WTC11 (cell line): ENCODE measurements at regions not wholly inside any gene's neighbourhood (a gene's known extent, or its start where the extent isn't known, plus 50 kb on each side); places are given as distances from the start of the nearest gene placed in this dataset.

ENCODE experiments used
- ATAC-seq: fragments of 200-7000 bp; cut with Tn5 transposase; 2 replicates; pipeline ENCODE4 v1.10.0; 2021; ENCODE audit warnings: mild to moderate bottlenecking, moderate library complexity
- CTCF ChIA-PET: fragments of 300-600 bp; sonication (Branson Sonifier 250); formaldehyde crosslinking; loops from one replicate; lab custom pipeline; 2021; ENCODE audit warnings: antibody characterized with exemption; lab: Charles Lee
- POLR2A ChIA-PET: fragments of 350-600 bp; sonication (Branson Sonifier 250); formaldehyde crosslinking; loops from one replicate; lab custom pipeline; 2021; ENCODE audit warnings: antibody characterized with exemption; lab: Charles Lee
- DNase-seq: peaks from one replicate; pipeline ENCODE4 v3.0.0; 2021; ENCODE audit warnings: low spot score
- H3K27ac Mint-ChIP-seq: 2 replicates; pipeline ENCODE4 v1.8.0; 2021; ENCODE audit warnings: mixed read lengths
- H3K27me3 Mint-ChIP-seq: 2 replicates; pipeline ENCODE4 v1.8.0; 2021; ENCODE audit warnings: low read depth, mild to moderate bottlenecking, moderate library complexity, mixed read lengths
- H3K36me3 Mint-ChIP-seq: 2 replicates; pipeline ENCODE4 v1.8.0; 2021; ENCODE audit warnings: mixed read lengths
- H3K4me1 Mint-ChIP-seq: 2 replicates; pipeline ENCODE4 v1.8.0; 2022; ENCODE audit warnings: mixed read lengths
- H3K4me3 Mint-ChIP-seq: 2 replicates; pipeline ENCODE4 v1.8.0; 2021; ENCODE audit warnings: mild to moderate bottlenecking, moderate library complexity, mixed read lengths
- H3K9me3 Mint-ChIP-seq: 2 replicates; pipeline ENCODE4 v1.8.0; 2021; ENCODE audit warnings: mixed read lengths
- CREB1 ChIP-seq: sonication (generic); formaldehyde crosslinking; IDR thresholded peaks from 2 replicates; pipeline ENCODE4 v1.8.0; 2023; ENCODE audit warnings: mild to moderate bottlenecking, missing genetic modification reagents
- EMX1 ChIP-seq: fragments of 250-450 bp; sonication (Bioruptor Pico); IDR thresholded peaks from 2 replicates; pipeline ENCODE4 v1.8.0; 2021; ENCODE audit warnings: mild to moderate bottlenecking
- FOXJ3 ChIP-seq: sonication (generic); formaldehyde crosslinking; IDR thresholded peaks from 2 replicates; pipeline ENCODE4 v1.9.0; 2021; ENCODE audit warnings: missing genetic modification reagents, mild to moderate bottlenecking, borderline replicate concordance
- JUN ChIP-seq: sonication (generic); formaldehyde crosslinking; IDR thresholded peaks from 2 replicates; pipeline ENCODE4 v1.8.0; 2023; ENCODE audit warnings: mild to moderate bottlenecking, missing genetic modification reagents
- NFYB ChIP-seq: sonication (generic); formaldehyde crosslinking; conservative IDR thresholded peaks from 2 replicates; pipeline ENCODE4 v1.8.0; 2022; ENCODE audit warnings: low read depth, missing genetic modification reagents
- SMAD3 ChIP-seq: sonication (generic); formaldehyde crosslinking; IDR thresholded peaks from 2 replicates; pipeline ENCODE4 v1.8.0; 2022; ENCODE audit warnings: missing genetic modification reagents, mild to moderate bottlenecking, borderline replicate concordance
- ZNF671 ChIP-seq: fragments of 250-450 bp; sonication (Bioruptor Pico); IDR thresholded peaks from 2 replicates; pipeline ENCODE4 v1.8.0; 2021; ENCODE audit warnings: mild to moderate bottlenecking
- TF ChIP-seq, protein P1 (sequence below): sonication (generic); formaldehyde crosslinking; IDR thresholded peaks from 2 replicates; pipeline ENCODE4 v1.8.1; 2023; ENCODE audit warnings: mild to moderate bottlenecking, missing genetic modification reagents, moderate library complexity
- TF ChIP-seq, protein P2 (sequence below): sonication (generic); formaldehyde crosslinking; IDR thresholded peaks from 2 replicates; pipeline ENCODE4 v1.8.1; 2023; ENCODE audit warnings: mild to moderate bottlenecking, missing genetic modification reagents, borderline replicate concordance
- TF ChIP-seq, protein P3 (sequence below): sonication (generic); formaldehyde crosslinking; IDR thresholded peaks from 2 replicates; pipeline ENCODE4 v1.8.1; 2022; ENCODE audit warnings: mild to moderate bottlenecking, moderate library complexity, missing genetic modification reagents
- TF ChIP-seq, protein P4 (sequence below): sonication (generic); formaldehyde crosslinking; IDR thresholded peaks from 2 replicates; pipeline ENCODE4 v1.8.0; 2023; ENCODE audit warnings: missing genetic modification reagents
- TF ChIP-seq, protein P5 (sequence below): fragments of 250-450 bp; sonication (Bioruptor Pico); IDR thresholded peaks from 2 replicates; pipeline ENCODE4 v1.9.0; 2021; ENCODE audit warnings: mild to moderate bottlenecking, borderline replicate concordance
- TF ChIP-seq, protein P6 (sequence below): sonication (generic); formaldehyde crosslinking; IDR thresholded peaks from 2 replicates; pipeline ENCODE4 v1.8.0; 2022; ENCODE audit warnings: missing genetic modification reagents
- TF ChIP-seq, protein P7 (sequence below): sonication (generic); formaldehyde crosslinking; IDR thresholded peaks from 2 replicates; pipeline ENCODE4 v1.8.0; 2022; ENCODE audit warnings: mild to moderate bottlenecking, missing genetic modification reagents
- TF ChIP-seq, protein P8 (sequence below): sonication (generic); formaldehyde crosslinking; IDR thresholded peaks from 2 replicates; pipeline ENCODE4 v1.8.0; 2023; ENCODE audit warnings: mild to moderate bottlenecking, missing genetic modification reagents

DNA sequence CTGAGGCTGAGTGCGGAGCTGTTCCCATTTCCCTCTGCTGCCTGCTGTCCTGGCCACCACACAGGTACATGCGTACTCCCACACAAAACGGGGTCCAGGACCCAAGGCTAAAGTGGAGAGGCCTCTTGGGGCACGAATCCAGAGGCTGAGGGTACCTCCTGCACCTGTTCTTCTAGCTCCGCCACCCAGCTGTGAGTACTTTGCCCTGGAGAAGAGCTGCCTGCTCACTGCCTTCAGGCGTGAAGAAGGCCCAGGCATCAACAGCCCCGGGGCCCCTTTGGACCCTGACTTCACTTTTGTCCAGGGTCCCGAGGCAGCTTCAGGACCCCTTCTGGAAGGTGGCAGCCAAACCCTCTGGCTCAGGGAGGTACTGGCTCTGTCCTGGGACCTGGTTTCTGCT, 88.6 kb downstream of the HIF1AN start:
- Mint-ChIP-seq H3K36me3 (no peaks in the 10 kb centered on the region), H3K4me1 (peaks cover 35% of the 10 kb centered on the region), H3K9me3 (no peaks in the 10 kb centered on the region), H3K4me3 (no peak overlapping the region), H3K27me3 (peaks cover 4% of the 10 kb centered on the region; the same call in 1 of the 2 replicates), H3K27ac (no peak overlapping the region)
- TF ChIP-seq ZNF671 (CRISPR knock-in tag) (no peak), CREB1 (CRISPR knock-in tag) (no peak), JUN (CRISPR knock-in tag) (no peak), EMX1 (CRISPR knock-in tag) (no peak), SMAD3 (CRISPR knock-in tag) (no peak), FOXJ3 (CRISPR knock-in tag) (no peak), NFYB (CRISPR knock-in tag) (no peak)
- TF ChIP-seq, protein P1, sequence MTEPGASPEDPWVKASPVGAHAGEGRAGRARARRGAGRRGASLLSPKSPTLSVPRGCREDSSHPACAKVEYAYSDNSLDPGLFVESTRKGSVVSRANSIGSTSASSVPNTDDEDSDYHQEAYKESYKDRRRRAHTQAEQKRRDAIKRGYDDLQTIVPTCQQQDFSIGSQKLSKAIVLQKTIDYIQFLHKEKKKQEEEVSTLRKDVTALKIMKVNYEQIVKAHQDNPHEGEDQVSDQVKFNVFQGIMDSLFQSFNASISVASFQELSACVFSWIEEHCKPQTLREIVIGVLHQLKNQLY (CRISPR knock-in tag) = no peak
- TF ChIP-seq, protein P2, sequence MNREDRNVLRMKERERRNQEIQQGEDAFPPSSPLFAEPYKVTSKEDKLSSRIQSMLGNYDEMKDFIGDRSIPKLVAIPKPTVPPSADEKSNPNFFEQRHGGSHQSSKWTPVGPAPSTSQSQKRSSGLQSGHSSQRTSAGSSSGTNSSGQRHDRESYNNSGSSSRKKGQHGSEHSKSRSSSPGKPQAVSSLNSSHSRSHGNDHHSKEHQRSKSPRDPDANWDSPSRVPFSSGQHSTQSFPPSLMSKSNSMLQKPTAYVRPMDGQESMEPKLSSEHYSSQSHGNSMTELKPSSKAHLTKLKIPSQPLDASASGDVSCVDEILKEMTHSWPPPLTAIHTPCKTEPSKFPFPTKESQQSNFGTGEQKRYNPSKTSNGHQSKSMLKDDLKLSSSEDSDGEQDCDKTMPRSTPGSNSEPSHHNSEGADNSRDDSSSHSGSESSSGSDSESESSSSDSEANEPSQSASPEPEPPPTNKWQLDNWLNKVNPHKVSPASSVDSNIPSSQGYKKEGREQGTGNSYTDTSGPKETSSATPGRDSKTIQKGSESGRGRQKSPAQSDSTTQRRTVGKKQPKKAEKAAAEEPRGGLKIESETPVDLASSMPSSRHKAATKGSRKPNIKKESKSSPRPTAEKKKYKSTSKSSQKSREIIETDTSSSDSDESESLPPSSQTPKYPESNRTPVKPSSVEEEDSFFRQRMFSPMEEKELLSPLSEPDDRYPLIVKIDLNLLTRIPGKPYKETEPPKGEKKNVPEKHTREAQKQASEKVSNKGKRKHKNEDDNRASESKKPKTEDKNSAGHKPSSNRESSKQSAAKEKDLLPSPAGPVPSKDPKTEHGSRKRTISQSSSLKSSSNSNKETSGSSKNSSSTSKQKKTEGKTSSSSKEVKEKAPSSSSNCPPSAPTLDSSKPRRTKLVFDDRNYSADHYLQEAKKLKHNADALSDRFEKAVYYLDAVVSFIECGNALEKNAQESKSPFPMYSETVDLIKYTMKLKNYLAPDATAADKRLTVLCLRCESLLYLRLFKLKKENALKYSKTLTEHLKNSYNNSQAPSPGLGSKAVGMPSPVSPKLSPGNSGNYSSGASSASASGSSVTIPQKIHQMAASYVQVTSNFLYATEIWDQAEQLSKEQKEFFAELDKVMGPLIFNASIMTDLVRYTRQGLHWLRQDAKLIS (CRISPR knock-in tag) = no peak
- TF ChIP-seq, protein P3, sequence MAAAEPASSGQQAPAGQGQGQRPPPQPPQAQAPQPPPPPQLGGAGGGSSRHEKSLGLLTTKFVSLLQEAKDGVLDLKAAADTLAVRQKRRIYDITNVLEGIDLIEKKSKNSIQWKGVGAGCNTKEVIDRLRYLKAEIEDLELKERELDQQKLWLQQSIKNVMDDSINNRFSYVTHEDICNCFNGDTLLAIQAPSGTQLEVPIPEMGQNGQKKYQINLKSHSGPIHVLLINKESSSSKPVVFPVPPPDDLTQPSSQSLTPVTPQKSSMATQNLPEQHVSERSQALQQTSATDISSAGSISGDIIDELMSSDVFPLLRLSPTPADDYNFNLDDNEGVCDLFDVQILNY (CRISPR knock-in tag) = no peak
- TF ChIP-seq, protein P4, sequence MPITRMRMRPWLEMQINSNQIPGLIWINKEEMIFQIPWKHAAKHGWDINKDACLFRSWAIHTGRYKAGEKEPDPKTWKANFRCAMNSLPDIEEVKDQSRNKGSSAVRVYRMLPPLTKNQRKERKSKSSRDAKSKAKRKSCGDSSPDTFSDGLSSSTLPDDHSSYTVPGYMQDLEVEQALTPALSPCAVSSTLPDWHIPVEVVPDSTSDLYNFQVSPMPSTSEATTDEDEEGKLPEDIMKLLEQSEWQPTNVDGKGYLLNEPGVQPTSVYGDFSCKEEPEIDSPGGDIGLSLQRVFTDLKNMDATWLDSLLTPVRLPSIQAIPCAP = no peak
- TF ChIP-seq, protein P5, sequence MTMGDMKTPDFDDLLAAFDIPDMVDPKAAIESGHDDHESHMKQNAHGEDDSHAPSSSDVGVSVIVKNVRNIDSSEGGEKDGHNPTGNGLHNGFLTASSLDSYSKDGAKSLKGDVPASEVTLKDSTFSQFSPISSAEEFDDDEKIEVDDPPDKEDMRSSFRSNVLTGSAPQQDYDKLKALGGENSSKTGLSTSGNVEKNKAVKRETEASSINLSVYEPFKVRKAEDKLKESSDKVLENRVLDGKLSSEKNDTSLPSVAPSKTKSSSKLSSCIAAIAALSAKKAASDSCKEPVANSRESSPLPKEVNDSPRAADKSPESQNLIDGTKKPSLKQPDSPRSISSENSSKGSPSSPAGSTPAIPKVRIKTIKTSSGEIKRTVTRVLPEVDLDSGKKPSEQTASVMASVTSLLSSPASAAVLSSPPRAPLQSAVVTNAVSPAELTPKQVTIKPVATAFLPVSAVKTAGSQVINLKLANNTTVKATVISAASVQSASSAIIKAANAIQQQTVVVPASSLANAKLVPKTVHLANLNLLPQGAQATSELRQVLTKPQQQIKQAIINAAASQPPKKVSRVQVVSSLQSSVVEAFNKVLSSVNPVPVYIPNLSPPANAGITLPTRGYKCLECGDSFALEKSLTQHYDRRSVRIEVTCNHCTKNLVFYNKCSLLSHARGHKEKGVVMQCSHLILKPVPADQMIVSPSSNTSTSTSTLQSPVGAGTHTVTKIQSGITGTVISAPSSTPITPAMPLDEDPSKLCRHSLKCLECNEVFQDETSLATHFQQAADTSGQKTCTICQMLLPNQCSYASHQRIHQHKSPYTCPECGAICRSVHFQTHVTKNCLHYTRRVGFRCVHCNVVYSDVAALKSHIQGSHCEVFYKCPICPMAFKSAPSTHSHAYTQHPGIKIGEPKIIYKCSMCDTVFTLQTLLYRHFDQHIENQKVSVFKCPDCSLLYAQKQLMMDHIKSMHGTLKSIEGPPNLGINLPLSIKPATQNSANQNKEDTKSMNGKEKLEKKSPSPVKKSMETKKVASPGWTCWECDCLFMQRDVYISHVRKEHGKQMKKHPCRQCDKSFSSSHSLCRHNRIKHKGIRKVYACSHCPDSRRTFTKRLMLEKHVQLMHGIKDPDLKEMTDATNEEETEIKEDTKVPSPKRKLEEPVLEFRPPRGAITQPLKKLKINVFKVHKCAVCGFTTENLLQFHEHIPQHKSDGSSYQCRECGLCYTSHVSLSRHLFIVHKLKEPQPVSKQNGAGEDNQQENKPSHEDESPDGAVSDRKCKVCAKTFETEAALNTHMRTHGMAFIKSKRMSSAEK (CRISPR knock-in tag) = no peak
- TF ChIP-seq, protein P6, sequence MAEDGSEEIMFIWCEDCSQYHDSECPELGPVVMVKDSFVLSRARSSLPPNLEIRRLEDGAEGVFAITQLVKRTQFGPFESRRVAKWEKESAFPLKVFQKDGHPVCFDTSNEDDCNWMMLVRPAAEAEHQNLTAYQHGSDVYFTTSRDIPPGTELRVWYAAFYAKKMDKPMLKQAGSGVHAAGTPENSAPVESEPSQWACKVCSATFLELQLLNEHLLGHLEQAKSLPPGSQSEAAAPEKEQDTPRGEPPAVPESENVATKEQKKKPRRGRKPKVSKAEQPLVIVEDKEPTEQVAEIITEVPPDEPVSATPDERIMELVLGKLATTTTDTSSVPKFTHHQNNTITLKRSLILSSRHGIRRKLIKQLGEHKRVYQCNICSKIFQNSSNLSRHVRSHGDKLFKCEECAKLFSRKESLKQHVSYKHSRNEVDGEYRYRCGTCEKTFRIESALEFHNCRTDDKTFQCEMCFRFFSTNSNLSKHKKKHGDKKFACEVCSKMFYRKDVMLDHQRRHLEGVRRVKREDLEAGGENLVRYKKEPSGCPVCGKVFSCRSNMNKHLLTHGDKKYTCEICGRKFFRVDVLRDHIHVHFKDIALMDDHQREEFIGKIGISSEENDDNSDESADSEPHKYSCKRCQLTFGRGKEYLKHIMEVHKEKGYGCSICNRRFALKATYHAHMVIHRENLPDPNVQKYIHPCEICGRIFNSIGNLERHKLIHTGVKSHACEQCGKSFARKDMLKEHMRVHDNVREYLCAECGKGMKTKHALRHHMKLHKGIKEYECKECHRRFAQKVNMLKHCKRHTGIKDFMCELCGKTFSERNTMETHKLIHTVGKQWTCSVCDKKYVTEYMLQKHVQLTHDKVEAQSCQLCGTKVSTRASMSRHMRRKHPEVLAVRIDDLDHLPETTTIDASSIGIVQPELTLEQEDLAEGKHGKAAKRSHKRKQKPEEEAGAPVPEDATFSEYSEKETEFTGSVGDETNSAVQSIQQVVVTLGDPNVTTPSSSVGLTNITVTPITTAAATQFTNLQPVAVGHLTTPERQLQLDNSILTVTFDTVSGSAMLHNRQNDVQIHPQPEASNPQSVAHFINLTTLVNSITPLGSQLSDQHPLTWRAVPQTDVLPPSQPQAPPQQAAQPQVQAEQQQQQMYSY (CRISPR knock-in tag) = no peak
- TF ChIP-seq, protein P7, sequence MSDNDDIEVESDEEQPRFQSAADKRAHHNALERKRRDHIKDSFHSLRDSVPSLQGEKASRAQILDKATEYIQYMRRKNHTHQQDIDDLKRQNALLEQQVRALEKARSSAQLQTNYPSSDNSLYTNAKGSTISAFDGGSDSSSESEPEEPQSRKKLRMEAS = no peak
- TF ChIP-seq, protein P8, sequence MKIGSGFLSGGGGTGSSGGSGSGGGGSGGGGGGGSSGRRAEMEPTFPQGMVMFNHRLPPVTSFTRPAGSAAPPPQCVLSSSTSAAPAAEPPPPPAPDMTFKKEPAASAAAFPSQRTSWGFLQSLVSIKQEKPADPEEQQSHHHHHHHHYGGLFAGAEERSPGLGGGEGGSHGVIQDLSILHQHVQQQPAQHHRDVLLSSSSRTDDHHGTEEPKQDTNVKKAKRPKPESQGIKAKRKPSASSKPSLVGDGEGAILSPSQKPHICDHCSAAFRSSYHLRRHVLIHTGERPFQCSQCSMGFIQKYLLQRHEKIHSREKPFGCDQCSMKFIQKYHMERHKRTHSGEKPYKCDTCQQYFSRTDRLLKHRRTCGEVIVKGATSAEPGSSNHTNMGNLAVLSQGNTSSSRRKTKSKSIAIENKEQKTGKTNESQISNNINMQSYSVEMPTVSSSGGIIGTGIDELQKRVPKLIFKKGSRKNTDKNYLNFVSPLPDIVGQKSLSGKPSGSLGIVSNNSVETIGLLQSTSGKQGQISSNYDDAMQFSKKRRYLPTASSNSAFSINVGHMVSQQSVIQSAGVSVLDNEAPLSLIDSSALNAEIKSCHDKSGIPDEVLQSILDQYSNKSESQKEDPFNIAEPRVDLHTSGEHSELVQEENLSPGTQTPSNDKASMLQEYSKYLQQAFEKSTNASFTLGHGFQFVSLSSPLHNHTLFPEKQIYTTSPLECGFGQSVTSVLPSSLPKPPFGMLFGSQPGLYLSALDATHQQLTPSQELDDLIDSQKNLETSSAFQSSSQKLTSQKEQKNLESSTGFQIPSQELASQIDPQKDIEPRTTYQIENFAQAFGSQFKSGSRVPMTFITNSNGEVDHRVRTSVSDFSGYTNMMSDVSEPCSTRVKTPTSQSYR = no peak
- no peak for DNase-seq
- POLR2A ChIA-PET = interaction anchor here (1.0 kb wide), 1 partner anchor 54 kb away, joined by 3 read pairs; no protein-coding TSS in a partner anchor
- CTCF ChIA-PET = interaction anchor here (0.9 to 3.7 kb wide), 6 partner anchors 11 to 121 kb away, joined by 3 to 37 read pairs (median 4); partner anchors contain the start of gene PAX2
- no peak for ATAC-seq
